SK-N-DZ (cell line): ENCODE measurements at regions not wholly inside any gene's neighbourhood (a gene's known extent, or its start where the extent isn't known, plus 50 kb on each side); places are given as distances from the start of the nearest gene placed in this dataset.
"Not testable (repeated sequence)": the region's sequence is repeated elsewhere in the genome, so short reads cannot be mapped to it uniquely, and the experiment has no call there.

Source experiments
- DNase-seq: peaks from one replicate; pipeline ENCODE4 v3.0.0-alpha.2; 2015; ENCODE audit warnings: low spot score

- not testable (repeated sequence) for DNase-seq
Observed at GRCh38 chr2:63739180-63739579, 102.5 kb upstream of the UGP2 start.

GRCh38 chr2:63740020-63740419, 101.7 kb upstream of the UGP2 start:
- no peak for DNase-seq

GRCh38 chr2:63740943-63741342, 100.8 kb upstream of the UGP2 start:
- DNase-seq, result no peak

- DNase-seq, result no peak
Observed at GRCh38 chr2:63741884-63742579, 99.7 kb upstream of the UGP2 start.

DNA sequence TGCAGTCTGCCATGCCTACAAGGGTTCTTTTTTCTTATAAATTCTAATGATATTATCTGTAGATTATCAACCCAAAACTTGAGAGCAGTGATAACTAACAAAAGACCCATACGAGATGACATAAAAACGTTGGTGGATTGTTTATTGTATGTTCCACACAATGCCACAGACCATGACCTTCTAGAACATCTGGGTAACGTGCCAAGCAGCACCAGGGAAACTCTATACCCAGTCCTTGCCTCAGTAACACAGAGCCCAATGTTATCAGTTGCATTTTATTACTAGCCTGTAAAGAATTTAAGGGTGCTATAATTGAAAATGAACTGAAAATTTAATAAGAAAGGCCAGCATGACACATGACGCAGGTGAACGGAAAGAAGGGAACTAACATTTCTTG, 99.1 kb upstream of the UGP2 start:
- no peak for DNase-seq

GRCh38 chr2:63743170-63743981, 98.3 kb upstream of the UGP2 start:
- DNase-seq, result peak; percentile 73

DNA sequence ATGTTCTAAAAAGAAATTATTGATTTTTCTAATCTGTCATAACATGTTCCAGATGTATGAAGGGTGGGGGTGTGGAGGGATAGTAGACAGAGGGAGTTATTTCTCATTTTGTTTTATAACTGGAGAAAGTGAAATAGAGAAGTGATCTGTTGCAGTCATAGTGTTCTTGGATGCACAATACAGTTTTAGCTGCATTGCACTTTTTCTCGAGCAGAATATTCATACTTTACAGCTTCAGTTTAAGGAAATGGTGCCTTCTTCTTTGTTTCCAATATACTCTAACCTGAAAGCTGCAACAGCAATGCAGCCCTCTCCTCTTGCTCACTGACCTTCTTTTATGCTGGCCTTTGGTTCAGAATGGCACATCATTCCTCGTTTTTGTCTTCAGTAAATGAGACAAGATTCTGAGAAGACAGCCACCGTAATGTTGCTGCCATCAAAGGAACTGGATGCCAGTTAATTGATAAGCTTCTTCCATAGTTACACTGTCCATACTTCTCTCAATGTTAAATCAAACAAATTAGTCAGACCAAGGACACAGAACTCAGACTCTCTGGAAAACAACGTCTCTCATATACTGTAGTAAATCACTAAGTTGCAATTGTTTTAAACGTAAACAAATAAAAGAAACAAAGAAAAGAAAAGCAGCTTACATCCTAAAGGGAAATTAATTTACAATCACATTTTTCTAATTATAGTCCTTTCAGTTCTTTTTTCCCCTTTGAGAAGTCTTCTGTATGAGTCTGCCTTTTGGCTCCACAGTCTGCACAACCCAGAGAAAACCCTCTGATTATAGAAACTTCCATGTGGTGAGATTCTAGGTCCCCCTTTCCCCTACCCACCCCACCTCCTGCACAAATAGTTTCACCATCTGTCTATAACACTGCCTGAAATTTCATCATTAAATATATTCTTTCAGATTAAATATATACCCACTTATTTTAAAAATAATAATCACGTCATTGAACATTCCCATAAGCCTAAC, 97.4 kb upstream of the UGP2 start:
- peak; percentile 62 for DNase-seq

DNA sequence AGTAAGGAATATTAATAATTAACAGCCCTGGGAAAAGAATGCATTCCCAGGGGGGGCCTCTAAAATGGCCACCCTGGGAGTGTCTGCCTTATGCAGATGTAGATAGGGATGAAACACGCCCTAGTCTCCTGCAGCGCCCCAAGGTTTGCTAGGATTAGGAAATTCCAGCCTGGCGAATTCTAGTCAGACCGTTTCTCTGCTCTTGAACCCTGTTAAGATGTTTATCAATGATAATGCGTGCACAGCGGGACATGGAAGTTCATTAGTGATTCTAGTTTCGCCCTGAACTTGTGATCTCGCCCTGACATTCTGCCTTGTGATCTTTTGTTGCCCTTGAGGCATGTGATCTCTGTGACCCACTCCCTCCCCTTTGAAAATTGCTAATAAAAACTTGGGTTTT, 95.1 kb upstream of the UGP2 start:
- not testable (repeated sequence) for DNase-seq

GRCh38 chr2:63751901-63752300, 89.8 kb upstream of the UGP2 start:
- DNase-seq, result no peak

DNA sequence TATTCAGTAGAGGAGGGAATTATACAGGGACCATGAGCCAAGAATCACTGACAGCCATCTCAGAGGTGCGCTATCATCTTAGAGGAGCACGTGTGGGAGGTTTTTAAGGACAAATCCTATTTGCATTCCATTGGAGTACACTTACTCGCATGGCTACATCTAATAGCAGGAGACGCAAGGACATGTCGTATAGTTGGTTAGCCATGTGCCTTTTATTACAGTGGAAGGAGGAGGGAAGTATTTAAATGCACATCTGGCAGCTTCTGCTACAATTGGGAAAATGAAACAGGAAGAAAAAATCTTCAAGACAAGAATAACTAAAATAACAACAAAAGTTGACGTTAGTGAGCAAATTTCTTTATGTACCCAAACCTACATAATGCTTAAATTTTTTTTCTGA, 86.5 kb upstream of the UGP2 start:
- no peak for DNase-seq

GRCh38 chr2:63755965-63756364, 85.7 kb upstream of the UGP2 start:
- no peak for DNase-seq

- no peak for DNase-seq
Observed at GRCh38 chr2:63763391-63763941, 78.2 kb upstream of the UGP2 start.

GRCh38 chr2:63764630-63765029, 77.1 kb upstream of the UGP2 start:
- no peak for DNase-seq

- no peak for DNase-seq
Observed at GRCh38 chr2:63765117-63765516, 76.6 kb upstream of the UGP2 start.

DNA sequence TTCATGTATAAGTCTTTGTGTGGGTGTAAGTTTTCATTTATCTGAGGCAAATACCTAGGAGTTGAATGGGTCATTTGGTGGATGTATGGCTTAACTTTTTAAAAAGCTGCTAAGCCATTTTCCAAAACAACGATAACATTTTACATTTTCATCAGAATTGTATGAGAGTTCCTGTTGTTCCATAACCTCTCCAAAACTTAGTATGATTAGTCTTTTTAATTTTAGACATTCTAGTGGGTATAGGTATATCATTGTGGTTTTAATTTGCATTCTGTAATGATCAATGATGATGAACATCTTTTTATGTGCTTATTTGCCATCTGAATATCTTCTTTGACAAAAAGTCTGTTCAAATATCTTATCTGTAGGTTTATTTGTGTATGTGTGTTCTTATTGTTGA, 74.4 kb upstream of the UGP2 start:
- DNase-seq, result no peak

- DNase-seq, result no peak
Observed at GRCh38 chr2:63768051-63768450, 73.6 kb upstream of the UGP2 start.

- no peak for DNase-seq
Observed at GRCh38 chr2:63769915-63770314, 71.8 kb upstream of the UGP2 start.

- no peak for DNase-seq
Observed at GRCh38 chr2:63772061-63772460, 69.6 kb upstream of the UGP2 start.

DNA sequence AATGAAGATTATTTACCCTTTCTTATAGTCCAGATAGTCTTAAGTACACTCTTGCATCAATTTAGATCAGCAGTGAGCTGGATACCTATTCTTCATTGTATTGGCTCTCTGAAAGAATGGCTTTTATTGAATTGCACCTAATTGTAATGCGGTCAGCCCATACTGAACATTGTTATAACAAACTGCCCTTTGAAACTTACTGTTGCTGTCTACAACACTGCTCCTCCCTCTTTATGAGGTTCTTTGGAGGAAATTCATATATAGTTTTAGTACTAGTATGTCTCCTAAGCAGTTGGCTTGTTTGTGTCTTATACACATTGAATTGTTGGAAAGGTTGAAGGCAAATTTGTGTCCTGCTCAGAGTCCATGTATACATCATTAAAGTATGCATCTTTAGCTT, 66.5 kb upstream of the UGP2 start:
- DNase-seq, result no peak

DNA sequence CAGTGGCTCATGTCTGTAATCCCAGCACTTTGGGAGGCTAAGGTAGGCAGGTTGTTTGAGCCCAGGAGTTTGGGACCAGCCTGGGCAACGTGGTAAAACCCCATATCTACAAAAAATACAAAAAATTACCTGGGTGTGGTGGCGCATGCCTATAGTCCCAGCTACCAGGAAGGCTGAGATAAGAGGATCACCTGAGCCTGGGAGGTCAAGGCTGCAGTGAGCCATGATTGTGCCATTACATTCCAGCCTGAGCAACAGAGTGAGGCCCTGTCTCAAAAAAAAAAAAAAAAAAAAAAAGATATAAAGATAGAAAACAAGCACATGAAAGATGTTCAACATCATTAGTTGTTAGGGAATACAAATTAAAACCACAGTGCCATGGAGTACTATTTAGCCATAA, 65.3 kb upstream of the UGP2 start:
- DNase-seq, result no peak

- DNase-seq, result no peak
Observed at GRCh38 chr2:63777816-63778215, 63.9 kb upstream of the UGP2 start.

GRCh38 chr2:63778391-63778790, 63.3 kb upstream of the UGP2 start:
- DNase-seq, result no peak
